ENCODE measurements at regions not wholly inside any gene's neighbourhood (a gene's known extent, or its start where the extent isn't known, plus 50 kb on each side); places are given as distances from the start of the nearest gene placed in this dataset.

DNA sequence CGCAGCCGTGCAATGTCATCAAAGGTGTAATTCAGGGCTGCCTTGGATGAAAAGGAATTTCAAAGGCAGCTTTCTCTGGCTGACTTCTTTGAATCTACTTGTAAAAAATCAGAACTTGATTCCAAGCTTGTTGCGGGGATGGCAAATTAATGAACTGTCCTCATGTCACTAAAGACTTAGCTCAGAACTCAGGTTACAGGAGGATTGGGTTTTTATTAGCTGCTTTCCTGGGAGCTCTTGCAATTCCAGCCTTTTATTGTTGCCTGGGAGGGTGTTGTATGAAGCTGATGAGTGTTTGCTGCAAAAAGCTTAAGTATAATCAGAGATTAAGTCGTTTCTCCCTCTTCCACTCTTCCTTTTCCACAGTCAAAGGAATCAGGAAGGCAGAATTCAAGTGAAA lies 113.0 kb upstream of the CDH4 start:
- no peak for DNase-seq

DNA sequence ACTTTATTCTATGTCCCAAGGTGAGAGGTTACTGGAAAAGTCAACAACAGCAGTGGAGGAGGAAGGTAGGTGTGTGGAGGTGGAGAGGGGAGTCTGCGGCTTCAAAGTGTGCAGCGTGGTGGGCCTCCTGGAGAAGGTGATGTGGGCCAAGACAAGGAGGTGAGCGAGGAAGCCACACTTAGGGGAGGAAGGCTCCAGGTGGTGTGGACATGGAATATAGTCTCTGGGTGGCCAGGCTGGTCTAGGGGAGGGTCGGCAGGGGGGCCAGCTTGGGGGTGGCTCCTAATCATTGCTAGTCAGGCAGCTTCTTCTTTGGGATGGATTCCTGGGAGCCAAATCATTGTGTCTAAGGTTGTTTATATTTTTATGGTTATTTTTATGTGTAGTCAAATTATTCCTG lies 111.5 kb upstream of the CDH4 start:
- DNase-seq: no peak

GRCh38 chr20:61146023-61146422 lies 106.0 kb upstream of the CDH4 start:
- DNase-seq: no peak

GRCh38 chr20:61149636-61150035 lies 102.4 kb upstream of the CDH4 start:
- DNase-seq: no peak

GRCh38 chr20:61157301-61157700 lies 94.8 kb upstream of the CDH4 start:
- no peak for DNase-seq

DNA sequence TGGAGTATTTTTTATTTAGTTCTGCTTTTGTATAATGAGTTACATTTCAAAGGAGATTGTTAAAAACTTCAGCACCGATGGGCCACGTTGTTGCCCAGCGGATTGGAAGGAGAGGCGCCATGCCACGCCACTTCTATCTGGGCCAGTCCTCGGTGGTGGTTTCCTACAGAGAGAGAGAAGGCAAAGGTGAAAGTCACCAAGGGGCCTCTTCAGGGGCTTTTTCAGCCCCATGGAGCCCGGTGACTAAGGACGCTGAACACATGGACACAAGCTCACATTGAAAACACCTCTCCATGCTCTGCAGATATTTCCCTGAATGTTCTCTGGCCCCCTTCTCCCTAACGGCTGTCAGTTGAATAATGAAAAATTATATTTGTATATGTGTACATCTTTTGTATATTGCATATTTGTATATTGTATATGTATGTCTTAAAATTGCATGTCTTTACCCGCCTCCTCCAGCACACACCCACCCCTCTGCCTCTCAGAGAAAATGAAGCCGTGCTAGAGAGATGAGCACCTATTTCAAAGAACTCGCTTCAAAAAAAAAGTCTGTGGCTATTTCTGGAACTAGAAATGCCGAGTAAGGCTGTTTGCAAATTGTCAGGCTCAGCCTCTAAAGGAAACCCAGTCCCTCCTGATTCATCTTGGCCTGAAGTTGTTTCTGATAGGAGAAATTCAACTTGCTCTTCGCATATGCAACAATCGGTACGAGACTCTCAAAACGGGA lies 91.9 kb upstream of the CDH4 start:
- no peak for DNase-seq

- DNase-seq: no peak
Observed at GRCh38 chr20:61161726-61162390, 90.2 kb upstream of the CDH4 start.

DNA sequence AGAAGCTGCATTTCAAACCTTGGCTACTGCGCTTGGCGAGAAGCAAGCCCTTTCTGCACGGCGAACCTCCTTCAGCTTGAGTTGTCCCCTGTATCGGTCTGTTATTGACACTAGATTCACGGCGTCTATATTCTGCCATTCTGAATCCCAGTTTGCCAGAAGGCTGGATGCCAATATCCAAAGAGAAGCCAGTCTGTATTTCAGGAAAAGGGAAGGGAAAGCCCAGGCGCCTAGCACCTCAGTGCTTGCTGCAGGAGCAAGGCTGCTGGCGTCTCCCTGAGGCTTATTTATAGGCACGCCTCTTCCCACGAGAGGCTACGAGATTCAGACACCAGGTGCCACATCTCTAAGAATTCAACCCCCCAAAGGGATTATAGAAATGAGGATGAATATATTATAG lies 89.6 kb upstream of the CDH4 start:
- no peak for DNase-seq

- DNase-seq: no peak
Observed at GRCh38 chr20:61163031-61163430, 89.0 kb upstream of the CDH4 start.

GRCh38 chr20:61166324-61166723 lies 85.7 kb upstream of the CDH4 start:
- no peak for DNase-seq

DNA sequence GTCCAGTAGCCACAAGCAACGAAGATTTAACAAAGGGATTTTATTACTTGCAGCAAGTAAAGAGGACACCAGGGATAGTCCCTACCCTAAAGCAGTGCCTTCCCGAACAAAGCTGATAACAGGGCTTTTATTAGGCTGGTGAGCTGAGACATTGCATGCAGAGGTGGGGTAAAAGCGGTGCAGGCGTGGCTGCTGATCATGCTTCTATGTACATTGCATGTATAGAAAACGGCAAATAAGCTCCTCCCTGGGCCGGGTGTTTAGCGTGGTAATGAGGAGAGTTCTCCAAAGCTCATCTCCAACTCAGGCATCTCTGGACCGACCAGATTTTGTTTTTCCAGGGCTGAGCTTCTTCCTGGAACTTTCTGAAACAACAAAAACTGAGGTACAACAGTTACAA lies 83.5 kb upstream of the CDH4 start:
- DNase-seq: no peak

- no peak for DNase-seq
Observed at GRCh38 chr20:61169874-61170273, 82.2 kb upstream of the CDH4 start.

GRCh38 chr20:61170496-61171320 lies 81.4 kb upstream of the CDH4 start:
- DNase-seq: no peak

DNA sequence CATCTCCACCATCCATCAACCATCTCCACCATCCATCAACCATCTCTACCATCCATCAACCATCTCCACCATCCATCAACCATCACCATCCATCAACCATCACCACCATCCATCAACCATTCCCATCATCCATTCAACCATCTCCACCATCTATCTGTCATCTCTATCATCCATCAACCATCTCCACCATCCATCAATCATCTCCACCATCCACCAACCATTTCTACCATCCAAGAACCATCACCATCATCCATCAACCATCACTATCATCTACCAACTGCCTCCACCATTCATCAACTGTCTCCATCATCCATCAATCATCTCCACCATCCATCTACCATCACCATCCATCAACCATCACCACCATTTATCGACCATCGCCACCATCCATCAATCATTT lies 78.8 kb upstream of the CDH4 start:
- no peak for DNase-seq

DNA sequence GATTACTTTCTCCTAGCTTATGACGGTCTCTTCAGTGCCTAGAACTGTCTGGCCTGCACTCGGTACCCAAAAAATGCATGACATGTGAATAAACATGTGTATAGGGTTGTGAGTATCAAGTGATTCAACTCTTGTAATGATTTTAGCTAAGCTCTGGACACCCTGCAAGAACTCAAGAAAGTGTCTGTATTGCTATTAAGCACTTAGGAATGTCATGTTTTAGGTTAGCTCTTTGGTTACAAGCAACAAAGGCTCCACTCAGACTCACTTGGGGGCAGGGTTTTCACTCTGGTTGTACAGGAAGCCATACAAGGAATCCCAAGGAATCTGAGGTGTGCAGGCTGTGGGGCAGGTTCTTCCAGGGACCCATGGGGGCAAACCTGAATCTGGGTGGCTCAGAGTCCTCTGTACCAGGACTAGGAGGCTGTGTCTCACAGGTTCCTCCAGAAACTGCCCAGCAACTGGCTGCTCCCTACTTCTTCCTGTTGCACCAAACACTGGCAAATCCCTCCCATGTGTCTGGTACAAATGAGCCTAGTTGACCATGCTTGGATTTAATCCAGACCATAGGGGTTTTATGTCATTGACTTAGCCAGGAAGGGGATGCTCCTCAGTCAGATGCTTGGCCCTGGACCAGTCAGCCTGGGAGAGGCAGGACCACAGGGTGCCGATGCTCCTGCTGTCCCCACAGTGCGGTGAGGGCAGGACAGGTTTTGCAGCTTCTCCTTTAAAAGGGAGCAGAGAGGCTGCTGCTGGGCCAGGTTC lies 77.9 kb upstream of the CDH4 start:
- no peak for DNase-seq

GRCh38 chr20:61176874-61177273 lies 75.2 kb upstream of the CDH4 start:
- DNase-seq: no peak

DNA sequence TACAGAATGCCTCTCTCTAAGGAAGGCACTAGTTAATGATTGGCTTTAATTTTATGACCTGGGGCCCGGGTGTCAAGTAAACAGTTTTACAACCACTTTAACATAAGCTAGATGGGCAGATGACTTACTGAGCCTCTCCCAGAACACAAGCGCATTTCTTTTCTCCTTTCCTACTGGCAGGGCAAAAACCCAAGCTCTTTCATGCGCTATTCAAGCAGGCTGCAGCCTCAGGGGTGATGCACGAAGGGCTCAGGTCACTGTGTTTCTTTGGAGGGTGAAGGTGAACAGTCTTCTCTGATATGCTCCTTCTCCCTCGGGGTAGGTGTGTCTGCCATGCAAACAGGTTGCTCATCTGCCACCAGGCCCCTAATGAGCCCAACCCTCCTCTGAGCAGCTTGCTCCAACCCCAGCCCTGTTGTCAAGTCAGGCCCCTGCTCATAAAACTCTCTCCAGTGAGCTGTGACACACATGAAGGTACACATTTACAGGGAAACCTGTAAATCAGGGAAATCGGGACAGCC lies 73.5 kb upstream of the CDH4 start:
- no peak for DNase-seq

DNA sequence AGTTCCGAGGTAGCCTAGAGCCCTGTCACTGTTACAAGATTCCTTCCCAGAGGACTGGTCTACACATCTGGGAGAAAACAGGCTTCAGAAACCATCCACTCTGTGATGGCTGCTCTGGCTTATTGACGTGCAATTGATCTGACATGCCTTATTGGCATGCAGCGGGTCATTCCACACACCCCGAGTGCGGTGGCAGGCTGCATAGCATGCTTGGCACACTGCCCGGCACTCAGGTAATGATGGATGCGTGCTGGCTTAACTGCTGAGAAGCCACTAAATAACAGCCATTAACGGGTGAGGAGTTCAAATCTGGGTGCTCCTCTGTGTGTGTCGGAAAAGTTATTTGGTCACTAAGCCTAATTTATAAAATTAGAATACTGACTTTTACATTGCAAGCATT lies 67.9 kb upstream of the CDH4 start:
- no peak for DNase-seq

- DNase-seq: no peak
Observed at GRCh38 chr20:61185181-61185580, 66.9 kb upstream of the CDH4 start.

DNA sequence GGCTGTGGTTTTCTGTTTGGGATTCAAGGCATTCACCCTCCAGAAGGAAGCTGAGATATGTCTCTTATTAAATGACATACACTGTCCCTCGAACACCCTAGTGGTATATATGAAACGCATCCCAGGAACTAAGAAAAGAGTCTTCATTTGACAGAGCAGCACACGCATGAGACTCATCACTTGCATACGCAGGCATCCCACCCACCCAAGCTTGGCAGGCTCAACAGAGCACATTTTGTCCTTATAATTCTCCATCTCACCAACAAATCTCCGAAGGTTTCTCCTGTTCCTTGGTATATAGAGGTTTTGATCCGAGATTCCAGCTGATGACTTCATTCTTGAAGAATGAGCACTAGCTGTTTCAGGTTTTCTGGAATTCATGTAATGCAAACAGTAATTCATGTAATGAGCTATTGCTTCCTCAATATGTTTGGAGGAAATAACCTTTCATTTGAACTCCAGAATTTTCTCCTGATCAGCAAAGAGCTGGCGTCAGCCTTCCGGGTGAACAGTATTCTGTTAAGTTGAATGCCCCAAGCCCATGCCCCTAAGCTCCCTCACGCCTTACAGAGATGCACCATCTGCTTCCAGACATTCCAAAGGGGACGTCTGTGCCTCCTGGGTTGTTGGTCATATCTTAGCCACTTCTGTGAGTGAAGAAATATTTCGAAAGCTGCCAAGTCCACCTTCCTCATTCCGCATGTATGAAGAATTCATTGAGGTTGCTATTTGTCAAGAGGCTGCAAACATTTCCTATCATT lies 66.0 kb upstream of the CDH4 start:
- DNase-seq: no peak

DNA sequence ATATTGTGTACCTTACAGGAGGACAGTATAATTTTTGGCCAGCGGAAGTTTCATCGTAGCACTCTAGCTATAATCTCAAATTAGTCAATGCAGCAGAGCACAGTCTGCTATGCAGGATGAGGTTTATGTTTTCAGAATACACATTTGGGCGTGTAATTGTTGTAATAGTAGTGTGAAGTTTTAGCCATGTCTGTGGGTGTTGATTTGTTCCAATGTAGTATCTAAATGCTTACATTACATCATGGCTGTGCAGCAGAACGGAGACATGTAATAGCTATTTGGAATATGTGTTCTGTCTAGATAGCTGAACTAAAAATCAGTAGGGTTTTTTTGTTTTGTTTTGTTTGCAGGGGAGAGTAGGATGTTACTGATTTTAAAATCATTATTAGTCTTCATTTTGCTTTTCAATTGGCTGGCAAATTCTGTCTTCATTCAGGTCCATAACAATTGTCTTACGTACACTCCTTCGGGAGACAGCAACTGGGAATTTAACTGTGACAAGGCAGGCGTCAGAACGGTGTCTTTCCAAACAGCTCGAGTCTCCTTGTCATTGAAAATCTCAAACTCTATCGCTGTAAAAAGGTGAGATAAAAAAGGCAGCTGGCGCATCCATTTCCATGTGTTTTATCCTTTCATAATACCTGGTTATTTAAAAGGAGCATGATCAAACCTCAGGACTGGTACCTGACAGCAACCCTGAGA lies 65.1 kb upstream of the CDH4 start:
- no peak for DNase-seq

DNA sequence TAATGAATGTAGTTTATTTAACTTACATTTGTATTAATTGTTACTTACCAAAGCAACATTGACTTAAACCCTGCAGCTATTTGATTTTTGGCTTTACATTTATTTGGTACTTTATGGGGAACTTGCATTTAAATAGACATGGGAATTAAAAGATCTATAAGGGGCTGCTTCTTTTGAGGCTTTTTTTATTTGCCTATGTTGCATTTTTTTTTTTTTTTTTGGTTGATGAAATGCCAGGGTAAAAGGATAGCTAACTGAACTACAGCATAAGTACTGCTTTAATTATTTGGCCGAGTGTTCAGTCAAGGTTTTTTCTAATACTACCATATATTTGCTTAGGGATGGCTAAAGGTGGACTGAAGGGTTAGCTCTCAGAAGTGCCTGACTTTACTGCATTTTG lies 62.5 kb upstream of the CDH4 start:
- DNase-seq: no peak
